Endodermal cell (in vitro differentiated cells): ENCODE measurements at regions not wholly inside any gene's neighbourhood (a gene's known extent, or its start where the extent isn't known, plus 50 kb on each side); places are given as distances from the start of the nearest gene placed in this dataset.

Experiments
- DNase-seq: peaks from one replicate; pipeline ENCODE4 v3.0.0-alpha.2; 2017
- H3K27ac ChIP-seq: 2 replicates; pipeline ENCODE4 v1.5.1; 2013; ENCODE audit warnings: mild to moderate bottlenecking, low read depth, low read length, moderate library complexity
- H3K27me3 ChIP-seq: 2 replicates; pipeline ENCODE4 v1.6.1; 2013; ENCODE audit warnings: mild to moderate bottlenecking, low read length, moderate library complexity; ENCODE audit not compliant: insufficient read depth, control insufficient read depth, poor library complexity, severe bottlenecking
- H3K36me3 ChIP-seq: 2 replicates; pipeline ENCODE4 v1.7.0; 2013; ENCODE audit warnings: mild to moderate bottlenecking, low read length, moderate library complexity; ENCODE audit not compliant: control insufficient read depth, insufficient read depth
- H3K4me1 ChIP-seq: one replicate; pipeline ENCODE4 v1.7.0; 2013; ENCODE audit warnings: low read length; ENCODE audit not compliant: control insufficient read depth, insufficient read depth
- H3K4me3 ChIP-seq: 2 replicates; pipeline ENCODE4 v1.5.1; 2013; ENCODE audit warnings: mild to moderate bottlenecking, low read length, moderate library complexity
- H3K9ac ChIP-seq: 2 replicates; pipeline ENCODE4 v1.6.1; 2013; ENCODE audit warnings: mild to moderate bottlenecking, low read length, moderate library complexity; ENCODE audit not compliant: poor library complexity, severe bottlenecking; ENCODE audit errors: extremely low read depth
- H3K9me3 ChIP-seq: 2 replicates; pipeline ENCODE4 v1.6.1; 2013; ENCODE audit warnings: mild to moderate bottlenecking, low read length, moderate library complexity; ENCODE audit not compliant: control insufficient read depth
- H3K27ac Mint-ChIP-seq: 2 replicates; pipeline ENCODE4 v1.8.0; 2020; ENCODE audit warnings: mixed read lengths
- H3K27me3 Mint-ChIP-seq: 2 replicates; pipeline ENCODE4 v1.8.0; 2021; ENCODE audit warnings: mild to moderate bottlenecking, mixed read lengths; ENCODE audit not compliant: insufficient read depth
- H3K36me3 Mint-ChIP-seq: 2 replicates; pipeline ENCODE4 v1.8.0; 2020; ENCODE audit warnings: low read depth, mixed read lengths
- H3K4me1 Mint-ChIP-seq: 2 replicates; pipeline ENCODE4 v1.8.0; 2020; ENCODE audit warnings: mixed read lengths
- H3K4me3 Mint-ChIP-seq: 2 replicates; pipeline ENCODE4 v1.8.0; 2020; ENCODE audit warnings: mild to moderate bottlenecking, moderate library complexity, mixed read lengths
- H3K9me3 Mint-ChIP-seq: 2 replicates; pipeline ENCODE4 v1.8.0; 2020; ENCODE audit warnings: mild to moderate bottlenecking, mixed read lengths
- WGBS, 2 experiments: methylation state at CpG; one replicate each; pipeline versions ENCODE4 v1.1.5 to v1.1.7; 2013; ENCODE audit warnings: missing lambda C conversion rate in 2 of 2, mixed read lengths in 1 of 2; ENCODE audit not compliant: insufficient coverage in 1 of 2, insufficient read length in 1 of 2; 5-methylcytosine and 5-hydroxymethylcytosine counted together
- TF ChIP-seq, protein P1 (sequence below): fragments of 200-600 bp; sonication (generic); conservative IDR thresholded peaks from 2 replicates; pipeline ENCODE4 v1.5.0; 2021; ENCODE audit warnings: antibody characterized with exemption, mild to moderate bottlenecking

DNA sequence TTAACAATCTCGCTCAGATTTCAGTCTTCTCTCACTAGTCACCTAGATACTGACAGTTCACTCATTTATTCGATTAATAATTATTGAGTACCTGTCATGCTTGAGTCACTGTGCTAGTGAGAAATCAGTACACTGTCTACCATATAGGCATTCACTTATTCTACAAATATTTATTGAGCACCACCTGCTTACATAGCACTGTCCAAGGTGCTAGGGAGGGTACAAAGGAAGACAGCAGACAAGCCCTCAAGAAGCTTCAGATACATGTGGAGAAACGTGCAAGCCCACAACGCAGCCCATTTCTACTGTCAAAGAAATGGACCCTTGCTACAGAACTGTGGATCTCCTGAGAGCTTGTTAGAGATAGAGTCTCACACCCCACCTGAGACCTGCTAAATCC lies 85.1 kb upstream of the SNAP25 start:
- no peak overlapping the region for H3K27ac ChIP-seq
- Mint-ChIP-seq H3K9me3 (no peaks in the 10 kb centered on the region), H3K27ac (no peak overlapping the region), H3K4me3 (no peak overlapping the region), H3K36me3 (no peaks in the 10 kb centered on the region), H3K27me3 (no peaks in the 10 kb centered on the region), H3K4me1 (no peaks in the 10 kb centered on the region)
- WGBS, 2 experiments, result 95 to 100% methylated on average over 4 of the region's 4 CpGs
- H3K4me3 ChIP-seq, result no peak overlapping the region
- H3K4me1 ChIP-seq, result no peaks in the 10 kb centered on the region
- DNase-seq, result no peak
- no peak overlapping the region for H3K9ac ChIP-seq
- TF ChIP-seq, protein P1, sequence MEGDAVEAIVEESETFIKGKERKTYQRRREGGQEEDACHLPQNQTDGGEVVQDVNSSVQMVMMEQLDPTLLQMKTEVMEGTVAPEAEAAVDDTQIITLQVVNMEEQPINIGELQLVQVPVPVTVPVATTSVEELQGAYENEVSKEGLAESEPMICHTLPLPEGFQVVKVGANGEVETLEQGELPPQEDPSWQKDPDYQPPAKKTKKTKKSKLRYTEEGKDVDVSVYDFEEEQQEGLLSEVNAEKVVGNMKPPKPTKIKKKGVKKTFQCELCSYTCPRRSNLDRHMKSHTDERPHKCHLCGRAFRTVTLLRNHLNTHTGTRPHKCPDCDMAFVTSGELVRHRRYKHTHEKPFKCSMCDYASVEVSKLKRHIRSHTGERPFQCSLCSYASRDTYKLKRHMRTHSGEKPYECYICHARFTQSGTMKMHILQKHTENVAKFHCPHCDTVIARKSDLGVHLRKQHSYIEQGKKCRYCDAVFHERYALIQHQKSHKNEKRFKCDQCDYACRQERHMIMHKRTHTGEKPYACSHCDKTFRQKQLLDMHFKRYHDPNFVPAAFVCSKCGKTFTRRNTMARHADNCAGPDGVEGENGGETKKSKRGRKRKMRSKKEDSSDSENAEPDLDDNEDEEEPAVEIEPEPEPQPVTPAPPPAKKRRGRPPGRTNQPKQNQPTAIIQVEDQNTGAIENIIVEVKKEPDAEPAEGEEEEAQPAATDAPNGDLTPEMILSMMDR, result no peak
- no peaks in the 10 kb centered on the region for H3K9me3 ChIP-seq
- H3K36me3 ChIP-seq, result no peaks in the 10 kb centered on the region
- H3K27me3 ChIP-seq, result no peaks in the 10 kb centered on the region

DNA sequence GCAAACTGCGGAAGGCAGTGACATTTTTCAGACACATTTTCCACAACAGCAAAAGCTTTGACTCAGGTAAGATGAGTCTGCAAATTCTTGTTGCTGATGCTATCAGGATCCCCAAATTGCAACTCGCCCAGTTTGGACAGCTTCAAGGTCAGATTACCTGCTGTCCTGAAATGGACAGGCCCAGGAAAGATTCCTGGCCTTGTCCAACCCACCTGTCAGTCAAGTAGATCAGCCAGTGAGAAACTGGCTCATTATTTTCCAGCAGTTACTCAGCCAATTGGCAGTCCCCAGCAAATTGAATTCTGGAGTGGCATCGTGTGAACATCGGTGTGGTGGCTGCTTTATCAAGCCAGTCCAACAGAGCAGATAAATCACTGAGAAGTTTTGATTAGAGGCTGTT lies 84.5 kb upstream of the SNAP25 start:
- no peaks in the 10 kb centered on the region for H3K36me3 Mint-ChIP-seq

DNA sequence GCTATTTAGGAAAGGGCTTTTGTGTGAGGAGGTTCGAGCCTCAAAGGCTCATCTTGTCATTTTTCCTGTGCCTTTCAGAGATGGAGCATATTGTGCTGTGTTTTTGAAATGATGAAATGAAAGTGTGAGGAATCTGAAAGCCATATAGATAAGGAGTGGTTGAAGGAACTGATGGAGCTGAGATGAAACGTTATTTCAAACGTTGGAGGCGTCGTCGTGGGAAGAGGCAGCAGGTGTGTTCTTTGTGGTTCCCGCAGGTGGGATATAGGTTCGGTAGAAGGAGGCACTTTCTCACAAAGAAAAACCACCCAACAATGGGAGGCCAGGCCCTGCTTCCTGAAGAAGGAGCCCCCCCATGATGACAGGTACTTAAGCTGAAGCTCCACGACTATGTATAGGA lies 83.2 kb upstream of the SNAP25 start:
- H3K9me3 ChIP-seq, result no peaks in the 10 kb centered on the region
- Mint-ChIP-seq H3K4me3 (no peak overlapping the region), H3K27ac (no peak overlapping the region), H3K27me3 (no peaks in the 10 kb centered on the region), H3K4me1 (no peaks in the 10 kb centered on the region), H3K9me3 (no peaks in the 10 kb centered on the region), H3K36me3 (no peaks in the 10 kb centered on the region)
- DNase-seq, result no peak
- H3K4me1 ChIP-seq, result no peaks in the 10 kb centered on the region
- H3K9ac ChIP-seq, result no peak overlapping the region
- H3K27me3 ChIP-seq, result no peaks in the 10 kb centered on the region
- TF ChIP-seq, protein P1, result no peak
- 90 to 92% methylated on average over 2 to 9 of the region's 9 CpGs for WGBS, 2 experiments
- H3K36me3 ChIP-seq, result no peaks in the 10 kb centered on the region
- H3K4me3 ChIP-seq, result no peak overlapping the region
- no peak overlapping the region for H3K27ac ChIP-seq

More for the DNA sequence above, 84.5 kb upstream of the SNAP25 start:
- Histone ChIP-seq H3K4me1 (no peaks in the 10 kb centered on the region), H3K36me3 (no peaks in the 10 kb centered on the region), H3K9ac (no peak overlapping the region), H3K9me3 (no peaks in the 10 kb centered on the region), H3K4me3 (no peak overlapping the region), H3K27ac (no peak overlapping the region), H3K27me3 (no peaks in the 10 kb centered on the region)
- TF ChIP-seq, protein P1, result no peak
- no peaks in the 10 kb centered on the region for H3K4me1 Mint-ChIP-seq
- H3K9me3 Mint-ChIP-seq, result no peaks in the 10 kb centered on the region
- no peak overlapping the region for H3K27ac Mint-ChIP-seq
- DNase-seq, result no peak
- H3K27me3 Mint-ChIP-seq, result no peaks in the 10 kb centered on the region
- no peak overlapping the region for H3K4me3 Mint-ChIP-seq
- WGBS, 2 experiments, result 91 to 93% methylated on average over 4 of the region's 4 CpGs
